HG02870 (cell line): ENCODE measurements at regions not wholly inside any gene's neighbourhood (a gene's known extent, or its start where the extent isn't known, plus 50 kb on each side); places are given as distances from the start of the nearest gene placed in this dataset.

ENCODE experiments used
- ATAC-seq: cut with Tn5 transposase; IDR thresholded peaks from one replicate; pipeline ENCODE4 v1.9.1; 2021; ENCODE audit warnings: mild to moderate bottlenecking, moderate library complexity; ENCODE audit not compliant: unreplicated experiment

DNA sequence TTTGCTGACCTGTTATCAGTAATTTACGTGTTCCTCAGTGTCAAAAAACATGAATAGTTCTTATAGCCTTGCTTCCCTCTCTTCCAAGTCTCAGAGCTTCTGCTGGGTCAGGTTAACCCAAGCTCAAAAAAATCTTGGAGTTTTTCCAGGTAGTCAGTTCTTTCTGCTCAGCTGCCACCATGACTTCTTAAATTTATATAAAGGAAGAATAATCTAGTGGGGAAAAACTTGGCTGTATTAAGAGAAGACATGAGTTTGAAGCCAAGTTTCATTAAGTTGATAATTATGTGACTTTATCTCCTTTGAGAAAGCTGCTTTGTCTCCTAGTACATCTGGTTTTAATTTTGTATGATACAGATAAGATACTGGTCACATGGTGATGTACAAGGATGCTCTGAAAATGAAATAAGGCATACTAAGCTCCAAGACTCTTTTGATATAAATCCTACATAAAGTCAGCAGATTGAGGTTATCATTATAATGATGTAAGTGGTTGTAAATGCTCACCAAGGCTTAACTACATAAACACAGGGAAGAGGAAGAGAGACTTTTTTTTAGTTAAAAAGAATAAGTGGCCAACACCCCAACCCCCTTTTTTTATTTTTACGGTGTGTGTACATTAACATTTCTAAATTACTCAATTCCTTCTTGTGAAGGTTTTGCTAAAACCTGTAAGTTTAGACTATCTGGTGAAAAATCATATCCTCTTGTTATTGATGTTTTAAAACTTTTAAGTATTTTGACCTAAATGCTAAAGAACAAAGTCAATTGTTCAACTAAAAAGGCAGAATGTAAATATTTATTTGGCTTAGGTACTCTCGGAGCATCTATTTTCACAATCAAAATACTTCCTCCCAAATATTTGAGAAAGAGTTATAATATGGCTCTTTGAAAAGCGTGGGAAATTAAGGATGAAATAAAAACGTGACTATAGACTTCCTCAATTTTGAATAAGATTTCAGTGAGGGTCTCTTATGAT, 84.1 kb upstream of the SLC38A2 start:
- ATAC-seq = no peak

DNA sequence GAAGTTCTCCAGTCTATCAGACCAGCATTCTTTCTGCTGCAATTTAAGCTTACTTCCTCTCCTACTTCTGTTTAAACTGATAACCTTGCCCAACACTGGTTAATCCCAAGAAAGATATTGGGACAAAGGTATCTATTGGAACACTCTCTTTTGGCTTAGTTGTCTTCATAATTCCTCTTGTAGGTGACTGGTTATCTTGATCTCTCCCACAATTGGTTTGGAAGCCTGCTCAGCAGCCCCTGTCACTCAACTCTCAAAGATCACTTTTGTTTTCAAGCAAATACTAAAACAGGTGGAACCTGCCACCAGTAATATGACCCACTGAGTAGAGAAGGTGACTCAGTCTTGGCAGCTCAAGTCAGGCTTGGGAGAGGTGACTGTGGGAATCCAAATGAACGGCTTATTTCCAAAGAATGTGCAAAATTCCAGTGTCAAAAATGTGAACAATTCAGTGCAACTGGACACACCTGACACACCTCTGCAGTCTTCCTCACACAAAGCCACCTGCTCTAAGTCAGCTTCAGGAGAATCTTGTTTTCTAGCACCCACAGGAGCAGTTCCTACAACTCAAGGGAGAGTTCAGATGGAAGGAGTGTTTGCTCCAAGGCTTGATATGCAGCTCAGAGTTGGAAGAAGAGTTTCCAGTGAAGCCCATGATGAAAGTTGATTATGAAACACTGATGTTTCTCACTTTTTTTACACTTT, 83.2 kb upstream of the SLC38A2 start:
- no peak for ATAC-seq

DNA sequence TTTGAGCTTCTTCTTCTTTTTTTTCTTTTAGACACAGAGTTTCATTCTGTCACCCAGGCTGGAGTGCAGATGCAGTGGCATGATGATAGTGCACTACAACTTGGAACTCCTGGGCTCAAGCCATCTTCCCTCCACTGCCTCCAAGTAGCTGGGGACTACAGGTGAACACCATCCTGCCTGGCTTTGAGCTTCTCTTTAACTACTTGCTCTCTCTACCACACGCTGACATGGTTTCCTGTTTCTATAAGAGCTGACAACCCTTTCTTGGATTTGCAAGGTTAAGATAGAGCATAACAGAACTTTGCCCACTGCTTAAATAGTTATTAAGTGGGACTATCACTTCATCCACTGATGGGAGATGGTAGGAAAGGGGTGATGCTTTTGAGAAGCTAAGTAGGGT, 82.4 kb upstream of the SLC38A2 start:
- ATAC-seq = no peak

DNA sequence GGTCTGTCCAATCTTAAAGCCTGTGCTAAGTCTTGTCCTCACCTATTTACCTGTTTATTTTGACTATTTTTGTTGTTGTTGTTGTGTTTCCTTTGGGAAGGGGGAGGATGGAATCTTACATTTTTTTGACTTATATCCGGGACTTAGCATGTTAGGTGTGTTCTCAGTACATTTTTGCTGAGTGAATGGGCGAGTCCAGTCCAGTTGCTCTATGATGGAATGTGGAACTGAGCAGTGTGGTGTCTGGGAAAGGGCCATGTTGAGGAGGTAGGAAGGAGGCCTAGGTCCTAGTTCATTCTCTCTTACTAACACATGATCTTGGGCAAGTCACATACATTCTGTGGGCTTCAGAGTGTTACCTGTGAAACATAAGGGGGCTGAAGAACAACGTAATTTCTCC, 80.9 kb upstream of the SLC38A2 start:
- no peak for ATAC-seq

DNA sequence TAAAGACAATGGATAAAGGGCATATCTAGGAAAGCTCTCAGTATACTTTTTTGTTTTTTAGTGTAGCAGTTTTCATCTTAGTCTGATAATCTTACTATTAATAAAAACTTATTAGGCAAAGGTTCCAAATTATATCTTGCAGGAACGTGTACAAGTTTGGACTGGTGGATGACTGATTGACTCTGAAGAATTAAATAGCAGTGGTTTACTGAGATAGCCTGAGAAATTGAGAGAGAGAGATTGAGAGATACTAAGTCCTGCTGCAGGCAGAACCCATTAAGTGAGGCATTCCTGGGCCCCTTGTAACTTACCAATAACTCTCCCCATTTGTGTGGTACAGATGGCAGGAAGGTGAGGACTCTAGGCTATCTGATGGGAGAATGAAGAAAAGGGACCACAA, 80.2 kb upstream of the SLC38A2 start:
- no peak for ATAC-seq

DNA sequence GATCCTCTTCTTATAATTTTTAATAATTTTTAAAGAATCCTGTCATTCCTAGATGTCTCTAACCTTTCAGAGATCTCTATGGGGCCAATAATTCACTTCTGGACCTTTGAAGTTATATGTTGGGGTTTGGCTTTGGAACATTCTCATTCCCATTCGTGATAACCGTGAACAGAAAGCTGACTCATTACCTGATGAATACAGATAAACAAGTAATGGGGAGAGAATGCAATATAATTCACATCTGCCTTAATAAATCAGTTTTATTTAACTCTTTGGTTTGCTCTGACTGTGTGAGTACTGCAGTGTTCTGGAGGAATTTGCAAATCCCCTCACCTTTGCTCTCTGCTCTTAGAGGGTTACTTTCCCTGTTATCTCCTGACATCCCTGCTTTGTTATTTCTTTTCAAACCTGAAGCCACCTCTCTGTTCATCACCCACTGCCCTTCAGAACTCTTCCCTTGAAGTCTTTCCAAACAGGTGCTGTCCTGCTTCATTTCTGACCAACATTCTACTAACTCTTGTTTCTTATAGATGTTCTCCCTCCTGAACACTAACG, 79.6 kb upstream of the SLC38A2 start:
- ATAC-seq = no peak

DNA sequence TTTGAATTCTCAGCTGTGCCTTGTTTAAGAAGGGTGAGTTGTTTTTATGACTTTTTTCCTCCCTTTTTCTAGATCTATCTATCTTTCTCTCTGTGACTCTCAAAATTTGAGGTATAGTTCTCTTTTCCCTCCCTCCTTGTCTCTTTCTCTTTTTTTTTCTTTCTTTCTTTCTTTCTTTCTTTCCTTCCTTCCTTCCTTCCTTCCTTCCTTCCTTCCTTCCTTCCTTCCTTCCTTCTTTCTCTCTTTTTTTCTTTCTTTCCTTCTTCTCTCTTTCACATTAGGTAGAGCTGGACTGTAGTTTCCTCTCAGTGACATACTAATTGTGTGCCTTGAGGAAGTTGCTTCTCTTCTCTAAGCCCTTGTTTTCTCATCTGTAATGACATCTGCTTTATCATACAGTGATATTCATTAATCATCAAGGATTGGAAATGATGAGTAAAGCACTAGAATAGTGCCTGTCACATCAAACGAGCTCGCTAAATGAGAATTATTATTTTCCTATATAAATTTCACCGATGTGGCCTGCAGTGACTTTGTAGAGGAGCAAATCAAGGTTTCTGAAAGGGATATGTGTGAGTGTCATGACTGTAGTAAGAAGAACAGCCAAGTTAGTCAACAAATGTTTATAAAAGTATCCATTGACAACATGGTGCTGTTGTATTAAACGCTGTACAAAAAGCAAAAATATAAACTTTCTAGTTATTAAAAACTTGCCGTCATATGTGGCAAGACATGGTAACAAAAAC, 78.9 kb upstream of the SLC38A2 start:
- ATAC-seq = no peak

DNA sequence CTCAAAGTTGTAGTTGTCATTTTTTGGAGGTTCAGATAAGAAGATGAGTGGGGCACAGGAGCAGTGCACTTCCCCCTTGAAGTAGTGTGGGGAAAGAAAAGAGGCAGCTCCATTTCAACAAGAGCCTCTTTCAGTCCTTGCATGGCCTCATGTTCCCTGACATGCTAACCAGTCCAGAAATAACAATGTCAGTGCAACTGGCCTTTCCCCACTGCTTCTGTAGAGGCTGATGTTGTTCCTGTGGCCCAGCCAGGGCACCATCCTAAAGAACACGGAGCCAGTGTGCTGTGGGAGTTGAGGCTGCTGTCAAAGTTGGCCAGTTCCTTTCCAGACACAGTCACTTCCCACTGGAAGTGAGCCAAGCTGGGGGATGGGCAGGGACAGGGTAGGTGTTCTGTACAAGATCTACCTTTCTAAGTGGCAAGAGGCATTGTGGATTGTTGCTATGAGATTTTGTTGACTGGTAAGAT, 77.7 kb upstream of the SLC38A2 start:
- no peak for ATAC-seq

DNA sequence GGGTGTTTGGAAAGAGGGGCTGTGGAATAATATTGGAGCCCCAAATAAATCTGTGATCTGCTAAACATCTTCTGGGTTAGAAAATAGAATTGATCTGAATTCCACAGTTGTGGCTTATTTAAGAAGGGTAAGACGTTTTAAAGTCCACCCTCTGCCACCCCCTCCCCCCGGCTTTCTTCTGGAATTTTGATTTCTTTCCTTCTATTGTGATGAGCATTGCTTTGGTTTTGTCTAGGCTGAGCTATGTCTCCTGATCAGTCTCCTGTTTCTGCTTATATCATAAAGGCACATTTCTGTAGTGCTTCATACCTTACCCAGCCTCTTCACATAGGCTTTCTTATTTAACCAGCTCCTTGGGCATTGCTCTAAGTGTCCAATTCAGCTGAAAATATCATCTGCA, 77.3 kb upstream of the SLC38A2 start:
- no peak for ATAC-seq

DNA sequence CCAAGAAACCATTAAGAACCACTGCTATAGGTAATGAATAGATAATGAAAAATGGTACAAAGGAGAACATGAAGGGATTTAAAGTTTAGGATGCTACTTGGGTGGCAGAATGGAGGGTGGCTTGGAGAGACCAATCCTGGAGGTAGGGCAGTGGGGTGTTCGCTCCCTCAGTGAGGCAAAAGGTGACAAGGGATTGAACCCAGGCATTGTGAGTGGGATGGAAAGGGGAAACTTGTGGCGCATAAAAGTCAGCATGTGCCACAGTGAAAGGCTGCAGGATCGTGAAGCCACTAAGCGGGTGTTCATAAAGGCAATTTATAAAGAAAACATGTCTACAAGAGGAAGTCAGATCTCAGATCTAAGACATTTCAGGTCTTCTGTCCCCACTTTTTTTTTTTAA, 76.7 kb upstream of the SLC38A2 start:
- no peak for ATAC-seq

DNA sequence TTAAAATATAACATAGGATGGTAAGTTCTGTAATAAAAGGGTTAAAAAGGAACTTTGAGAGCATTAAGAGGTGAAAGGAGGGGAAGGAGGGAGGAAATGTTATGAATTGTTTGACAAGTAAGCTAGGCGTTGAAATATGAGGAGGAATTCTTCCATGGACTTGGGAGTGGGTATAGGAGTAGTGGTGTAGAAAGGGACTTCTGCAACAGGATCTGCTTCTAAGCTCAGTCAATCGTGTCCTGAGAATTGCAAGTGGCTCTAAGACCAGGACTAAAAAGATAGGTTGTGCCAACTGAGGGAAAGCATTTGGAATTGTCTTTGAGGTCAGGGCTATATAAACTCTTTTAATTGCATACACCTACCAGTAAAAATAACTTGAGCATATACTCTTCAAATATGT, 74.1 kb upstream of the SLC38A2 start:
- ATAC-seq = no peak

DNA sequence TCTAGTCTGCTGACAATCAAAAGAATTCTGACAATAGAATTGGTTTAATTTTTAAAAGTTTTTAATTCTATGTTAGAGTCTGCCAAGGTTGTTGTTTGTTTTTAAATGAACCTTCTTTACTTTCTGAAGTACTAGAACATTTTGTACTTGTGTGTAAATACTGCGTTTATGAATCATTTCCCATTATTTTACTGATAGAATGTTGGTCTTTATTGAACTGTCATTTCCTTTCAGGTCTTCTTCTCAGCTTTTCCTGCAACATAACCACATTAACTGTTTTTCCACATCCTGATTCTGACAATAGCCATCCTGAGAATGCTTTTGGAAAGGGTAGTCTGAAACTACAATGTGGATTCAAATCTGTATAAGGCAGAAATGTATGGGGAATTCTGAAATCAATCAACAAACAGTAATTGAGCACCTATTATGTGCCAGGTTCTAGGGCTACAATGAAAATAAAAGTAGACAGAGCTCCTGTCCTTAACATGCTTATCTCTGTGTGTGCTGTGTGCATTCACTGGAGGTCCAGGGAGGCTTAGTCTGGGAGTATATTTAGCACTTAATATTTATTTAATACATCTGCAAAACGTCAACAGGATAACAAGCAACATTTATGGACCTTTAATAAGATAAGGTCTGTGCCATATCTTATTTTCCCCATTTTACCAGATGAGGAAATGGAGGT, 73.1 kb upstream of the SLC38A2 start:
- ATAC-seq = no peak

DNA sequence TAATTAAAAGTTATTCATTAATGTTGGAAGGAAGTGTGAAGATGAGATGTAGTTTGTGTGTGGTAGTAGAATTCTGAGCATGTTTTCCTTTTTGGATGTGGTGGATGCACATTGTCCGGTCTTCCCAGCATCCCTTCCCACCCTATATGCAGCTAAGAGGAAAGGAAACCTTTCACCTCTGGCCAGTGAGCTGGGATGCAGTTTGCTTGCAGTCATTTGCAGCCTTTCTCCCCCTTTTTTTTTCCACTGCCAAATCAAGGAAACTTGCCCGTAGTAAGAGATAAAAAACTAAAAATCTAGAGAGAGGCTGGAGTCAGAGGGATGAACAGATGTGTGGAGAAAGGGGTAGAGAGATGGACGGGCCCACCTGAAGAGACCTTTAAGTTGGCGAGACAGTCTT, 72.5 kb upstream of the SLC38A2 start:
- ATAC-seq = no peak

DNA sequence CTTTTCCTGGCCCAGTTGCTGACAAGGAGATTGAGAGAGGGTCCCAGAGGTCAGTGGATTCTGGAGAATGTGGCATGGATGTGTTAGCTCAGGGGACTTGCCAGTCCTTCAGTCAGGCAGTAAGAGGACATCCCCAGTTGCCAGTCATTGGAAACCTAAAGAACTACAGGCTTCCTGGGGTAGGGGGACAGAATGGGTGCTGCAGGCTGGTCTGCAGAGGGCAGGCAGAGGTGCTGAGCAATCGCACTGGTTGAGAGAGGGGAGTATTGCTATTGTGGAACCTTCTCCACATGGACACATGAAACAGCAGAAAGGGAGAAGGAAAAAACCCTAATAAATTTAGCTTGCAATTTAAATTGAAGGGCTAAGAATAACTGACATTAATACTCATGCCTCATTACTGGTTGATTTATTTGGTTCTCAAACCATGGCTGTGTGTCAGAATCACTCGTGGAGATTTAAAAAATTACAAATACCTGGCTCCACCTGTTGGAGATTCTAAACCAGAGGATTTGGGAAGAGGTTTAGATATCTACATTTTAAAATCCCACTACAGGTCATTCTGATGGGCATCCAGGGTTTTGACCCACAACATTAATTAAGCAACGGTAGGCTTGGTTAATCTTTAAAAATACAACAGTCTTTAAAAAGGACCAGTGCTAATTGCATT, 71.2 kb upstream of the SLC38A2 start:
- ATAC-seq = no peak

DNA sequence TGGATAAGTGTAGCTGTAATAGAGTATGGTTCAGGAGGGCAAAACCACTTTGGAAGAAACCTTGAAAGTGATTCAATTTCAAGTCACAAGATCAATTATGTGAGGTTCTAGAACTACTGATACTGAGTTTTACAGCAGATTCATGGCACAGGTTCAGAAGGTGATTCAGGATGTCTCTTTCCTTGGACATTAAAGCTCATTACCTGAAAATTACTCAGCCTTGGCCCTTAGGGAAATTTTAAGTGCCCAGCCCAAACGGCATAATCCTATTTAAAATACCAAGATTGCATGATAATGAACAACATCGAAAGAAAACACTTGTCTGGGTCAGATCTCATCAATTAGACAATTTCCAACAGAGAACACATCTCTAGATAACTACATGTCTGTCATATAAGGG, 70.2 kb upstream of the SLC38A2 start:
- ATAC-seq = no peak

DNA sequence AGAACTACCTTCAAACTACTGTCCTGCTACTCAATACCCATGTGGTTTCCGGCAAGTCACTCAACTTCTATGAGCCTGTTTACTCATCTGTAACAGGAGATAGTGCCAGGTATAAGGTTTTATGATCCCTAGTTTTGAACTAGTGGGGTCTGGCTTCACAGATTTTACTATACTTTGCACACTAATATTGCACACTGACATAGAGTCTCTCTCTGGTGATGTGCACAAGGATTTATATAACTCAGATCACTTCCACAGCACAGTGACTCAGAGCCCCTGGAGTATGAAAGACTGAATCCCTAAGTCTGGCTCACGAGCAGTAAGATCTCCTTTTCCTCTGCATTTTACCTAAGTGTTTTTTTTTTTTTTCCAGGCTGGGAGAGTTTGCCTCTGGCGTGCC, 69.7 kb upstream of the SLC38A2 start:
- no peak for ATAC-seq

DNA sequence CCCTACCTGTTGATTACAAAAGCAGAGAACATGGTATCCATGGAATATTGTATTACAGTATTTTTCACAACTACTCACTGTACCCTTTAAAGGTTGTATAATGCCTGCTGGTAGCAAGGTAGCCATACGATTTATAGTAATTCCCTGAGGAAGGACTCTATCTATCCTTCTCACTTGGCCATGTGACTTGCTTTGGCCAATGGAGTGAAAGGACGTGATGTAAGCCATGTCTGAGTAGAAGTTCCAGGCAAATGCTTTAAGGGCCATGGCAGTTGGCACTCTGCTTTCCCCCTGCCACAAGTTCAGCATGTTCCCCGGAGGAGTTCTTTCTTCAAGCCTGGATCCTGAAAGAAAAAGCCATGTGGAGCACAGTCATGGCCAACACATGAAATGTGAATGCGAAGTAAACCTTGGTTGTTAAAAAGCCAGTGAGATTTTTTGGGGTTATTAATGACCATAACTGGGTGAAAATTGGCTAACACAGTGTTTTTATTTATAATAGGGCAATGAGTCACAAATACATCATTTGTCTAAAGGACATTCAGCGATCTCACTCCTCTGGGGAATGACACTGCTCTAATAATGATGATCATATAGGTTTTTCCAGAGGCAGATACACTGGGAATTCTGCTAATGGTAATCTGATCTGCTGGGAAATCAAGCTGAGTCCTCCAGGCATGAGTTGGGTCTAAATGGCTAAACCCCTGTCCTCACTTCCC, 67.4 kb upstream of the SLC38A2 start:
- no peak for ATAC-seq

DNA sequence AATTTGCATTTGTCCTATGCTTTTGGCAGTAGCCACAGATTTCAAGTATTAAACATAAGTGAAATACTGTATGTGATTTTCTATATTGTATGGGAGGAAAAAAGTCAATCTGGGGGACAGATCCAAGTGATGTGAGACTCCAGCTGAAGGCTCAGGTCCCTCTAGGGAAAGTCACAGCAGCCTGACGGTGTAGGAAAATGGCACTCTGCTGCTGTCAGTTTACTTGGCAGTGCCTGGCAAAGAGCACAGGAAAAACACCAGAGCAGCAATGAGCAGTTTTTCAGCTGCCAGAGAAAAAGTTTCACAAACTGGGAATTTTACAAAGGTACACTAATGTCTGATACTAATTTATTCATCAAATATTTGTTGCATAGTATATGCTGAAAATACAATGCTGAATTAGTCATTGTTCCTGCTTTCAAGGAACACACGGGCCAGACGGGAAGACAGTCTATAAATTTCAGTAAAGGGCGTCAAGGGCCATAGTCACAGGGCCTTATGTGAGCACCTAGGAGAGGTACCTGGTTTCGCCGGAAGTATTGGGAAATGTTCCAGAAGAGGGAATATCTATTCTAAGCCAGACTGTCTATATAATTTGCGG, 66.2 kb upstream of the SLC38A2 start:
- no peak for ATAC-seq

DNA sequence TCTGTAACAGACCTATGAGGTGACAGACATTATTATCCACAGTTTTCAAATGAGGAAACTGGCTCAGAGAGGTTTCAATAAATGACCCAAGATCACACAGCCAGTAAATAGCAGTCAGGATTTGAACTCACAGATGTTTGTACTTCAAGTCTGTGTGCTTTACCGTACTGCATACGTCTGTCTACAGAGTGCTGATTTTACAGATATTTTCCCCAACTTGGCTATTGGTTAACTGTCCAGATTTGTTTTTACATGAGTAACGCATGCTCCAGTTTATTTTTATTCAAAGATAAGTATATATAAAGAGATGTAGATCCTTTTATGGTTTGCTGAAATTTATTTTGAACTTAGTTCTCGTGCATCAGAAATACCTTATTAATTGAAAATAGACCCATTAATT, 65.7 kb upstream of the SLC38A2 start:
- ATAC-seq = no peak
